HCT116 (cell line): ENCODE measurements at regions not wholly inside any gene's neighbourhood (a gene's known extent, or its start where the extent isn't known, plus 50 kb on each side); places are given as distances from the start of the nearest gene placed in this dataset.

Experiments
- JUND ChIP-seq: IDR thresholded peaks from 2 replicates; pipeline ENCODE4 v1.6.1; 2012
- POLR2AphosphoS5 ChIP-seq: IDR thresholded peaks from 2 replicates; pipeline ENCODE4 v1.6.1; 2011; ENCODE audit warnings: mild to moderate bottlenecking, low read depth, low read length, moderate library complexity
- TF ChIP-seq, protein P1 (sequence below), 3 experiments: fragments of 200-600 bp in 1 of 3; sonication (generic) in 1 of 3; IDR thresholded peaks in 2 of 3; conservative IDR thresholded peaks in 1 of 3; 2 replicates each; pipeline ENCODE4 v1.5.1; 2012 to 2017; ENCODE audit warnings: low read depth in 2 of 3, low read length in 2 of 3, antibody characterized with exemption in 1 of 3, borderline replicate concordance in 1 of 3, control low read depth in 1 of 3, mild to moderate bottlenecking in 1 of 3, mixed read lengths in 1 of 3, mixed run types in 1 of 3, moderate library complexity in 1 of 3; ENCODE audit not compliant: insufficient read depth in 1 of 3
- TF ChIP-seq, protein P2 (sequence below): IDR thresholded peaks from 2 replicates; pipeline ENCODE4 v1.6.1; 2011; ENCODE audit warnings: mild to moderate bottlenecking, low read length, moderate library complexity; ENCODE audit not compliant: insufficient replicate concordance; ENCODE audit errors: extremely low read depth

DNA sequence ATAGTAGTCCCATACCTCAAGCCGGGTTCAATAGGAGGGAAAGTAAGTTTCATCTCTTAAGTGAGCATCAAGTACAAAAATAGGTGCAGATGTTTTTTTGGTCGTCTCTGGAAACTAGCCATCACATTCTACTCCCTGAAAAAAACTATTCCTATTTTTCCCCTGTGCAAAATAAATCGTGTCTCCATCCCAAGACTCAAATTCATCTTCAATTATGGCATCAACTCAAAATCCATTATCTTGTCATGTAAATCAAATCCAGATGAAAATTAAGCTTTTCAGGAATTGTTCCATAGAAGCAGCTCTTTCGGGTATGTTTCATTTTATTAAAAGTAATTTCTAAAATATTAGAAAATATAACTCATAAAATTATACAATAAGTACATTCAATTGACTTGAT lies 1368.4 kb downstream of the GRIK2 start:
- TF ChIP-seq, protein P1, sequence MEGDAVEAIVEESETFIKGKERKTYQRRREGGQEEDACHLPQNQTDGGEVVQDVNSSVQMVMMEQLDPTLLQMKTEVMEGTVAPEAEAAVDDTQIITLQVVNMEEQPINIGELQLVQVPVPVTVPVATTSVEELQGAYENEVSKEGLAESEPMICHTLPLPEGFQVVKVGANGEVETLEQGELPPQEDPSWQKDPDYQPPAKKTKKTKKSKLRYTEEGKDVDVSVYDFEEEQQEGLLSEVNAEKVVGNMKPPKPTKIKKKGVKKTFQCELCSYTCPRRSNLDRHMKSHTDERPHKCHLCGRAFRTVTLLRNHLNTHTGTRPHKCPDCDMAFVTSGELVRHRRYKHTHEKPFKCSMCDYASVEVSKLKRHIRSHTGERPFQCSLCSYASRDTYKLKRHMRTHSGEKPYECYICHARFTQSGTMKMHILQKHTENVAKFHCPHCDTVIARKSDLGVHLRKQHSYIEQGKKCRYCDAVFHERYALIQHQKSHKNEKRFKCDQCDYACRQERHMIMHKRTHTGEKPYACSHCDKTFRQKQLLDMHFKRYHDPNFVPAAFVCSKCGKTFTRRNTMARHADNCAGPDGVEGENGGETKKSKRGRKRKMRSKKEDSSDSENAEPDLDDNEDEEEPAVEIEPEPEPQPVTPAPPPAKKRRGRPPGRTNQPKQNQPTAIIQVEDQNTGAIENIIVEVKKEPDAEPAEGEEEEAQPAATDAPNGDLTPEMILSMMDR (IDR thresholded peaks at IDR 0.05 in 2 of 3, conservative IDR thresholded peaks at IDR 0.05 in 1 of 3; ENCODE audit: borderline replicate concordance in 1 of 3, insufficient read depth in 1 of 3, low read depth in 2 of 3, low read length in 2 of 3): no peak
- TF ChIP-seq POLR2AphosphoS5 (no peak), JUND (no peak)
- TF ChIP-seq, protein P2, sequence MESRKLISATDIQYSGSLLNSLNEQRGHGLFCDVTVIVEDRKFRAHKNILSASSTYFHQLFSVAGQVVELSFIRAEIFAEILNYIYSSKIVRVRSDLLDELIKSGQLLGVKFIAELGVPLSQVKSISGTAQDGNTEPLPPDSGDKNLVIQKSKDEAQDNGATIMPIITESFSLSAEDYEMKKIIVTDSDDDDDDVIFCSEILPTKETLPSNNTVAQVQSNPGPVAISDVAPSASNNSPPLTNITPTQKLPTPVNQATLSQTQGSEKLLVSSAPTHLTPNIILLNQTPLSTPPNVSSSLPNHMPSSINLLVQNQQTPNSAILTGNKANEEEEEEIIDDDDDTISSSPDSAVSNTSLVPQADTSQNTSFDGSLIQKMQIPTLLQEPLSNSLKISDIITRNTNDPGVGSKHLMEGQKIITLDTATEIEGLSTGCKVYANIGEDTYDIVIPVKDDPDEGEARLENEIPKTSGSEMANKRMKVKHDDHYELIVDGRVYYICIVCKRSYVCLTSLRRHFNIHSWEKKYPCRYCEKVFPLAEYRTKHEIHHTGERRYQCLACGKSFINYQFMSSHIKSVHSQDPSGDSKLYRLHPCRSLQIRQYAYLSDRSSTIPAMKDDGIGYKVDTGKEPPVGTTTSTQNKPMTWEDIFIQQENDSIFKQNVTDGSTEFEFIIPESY: no peak
